GM12874 (cell line): ENCODE measurements at regions not wholly inside any gene's neighbourhood (a gene's known extent, or its start where the extent isn't known, plus 50 kb on each side); places are given as distances from the start of the nearest gene placed in this dataset.

ENCODE experiments used
- TF ChIP-seq, protein P1 (sequence below): IDR thresholded peaks from 2 replicates; pipeline ENCODE4 v1.5.1; 2011; ENCODE audit warnings: low read depth, mild to moderate bottlenecking, control low read depth, low read length, moderate library complexity; ENCODE audit not compliant: insufficient read depth

DNA sequence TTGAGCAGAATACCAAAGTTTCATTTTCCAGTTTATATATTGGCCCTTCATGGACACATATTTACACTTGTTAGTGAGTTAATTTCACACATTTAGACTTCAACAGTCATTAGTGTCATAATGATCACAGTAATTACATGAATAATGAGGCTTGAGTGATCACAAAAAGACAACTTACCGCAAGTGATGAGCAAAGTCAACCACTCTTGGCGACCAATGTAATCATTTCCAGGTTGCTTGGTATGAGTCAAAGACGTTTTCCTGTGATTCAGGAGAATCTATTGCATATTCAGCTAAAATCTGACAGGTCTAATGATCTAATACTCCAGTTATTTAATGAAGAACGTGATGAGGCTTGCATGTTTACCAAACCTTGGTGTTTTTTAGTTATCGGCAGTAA lies 407.9 kb upstream of the TENM3 start:
- TF ChIP-seq, protein P1, sequence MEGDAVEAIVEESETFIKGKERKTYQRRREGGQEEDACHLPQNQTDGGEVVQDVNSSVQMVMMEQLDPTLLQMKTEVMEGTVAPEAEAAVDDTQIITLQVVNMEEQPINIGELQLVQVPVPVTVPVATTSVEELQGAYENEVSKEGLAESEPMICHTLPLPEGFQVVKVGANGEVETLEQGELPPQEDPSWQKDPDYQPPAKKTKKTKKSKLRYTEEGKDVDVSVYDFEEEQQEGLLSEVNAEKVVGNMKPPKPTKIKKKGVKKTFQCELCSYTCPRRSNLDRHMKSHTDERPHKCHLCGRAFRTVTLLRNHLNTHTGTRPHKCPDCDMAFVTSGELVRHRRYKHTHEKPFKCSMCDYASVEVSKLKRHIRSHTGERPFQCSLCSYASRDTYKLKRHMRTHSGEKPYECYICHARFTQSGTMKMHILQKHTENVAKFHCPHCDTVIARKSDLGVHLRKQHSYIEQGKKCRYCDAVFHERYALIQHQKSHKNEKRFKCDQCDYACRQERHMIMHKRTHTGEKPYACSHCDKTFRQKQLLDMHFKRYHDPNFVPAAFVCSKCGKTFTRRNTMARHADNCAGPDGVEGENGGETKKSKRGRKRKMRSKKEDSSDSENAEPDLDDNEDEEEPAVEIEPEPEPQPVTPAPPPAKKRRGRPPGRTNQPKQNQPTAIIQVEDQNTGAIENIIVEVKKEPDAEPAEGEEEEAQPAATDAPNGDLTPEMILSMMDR, result no peak

DNA sequence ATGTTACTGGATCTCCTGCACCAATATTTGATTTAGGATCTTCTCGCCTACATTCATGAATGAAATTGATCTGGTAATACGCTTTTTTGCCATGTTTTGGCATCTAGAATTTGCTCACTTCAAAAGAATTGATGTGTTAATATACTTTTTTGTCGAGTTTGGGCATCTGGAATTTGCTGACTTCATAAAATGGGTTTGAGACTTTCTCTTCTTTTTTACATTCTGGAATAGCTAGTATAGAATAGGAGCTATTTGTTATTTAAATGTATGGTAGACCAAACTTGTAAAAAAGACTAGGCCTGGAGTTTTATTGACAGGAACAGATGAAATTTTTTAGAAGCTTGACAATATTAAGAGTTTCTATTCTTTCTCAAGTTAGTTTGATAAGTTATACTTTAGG lies 404.9 kb upstream of the TENM3 start:
- TF ChIP-seq, protein P1, result no peak

DNA sequence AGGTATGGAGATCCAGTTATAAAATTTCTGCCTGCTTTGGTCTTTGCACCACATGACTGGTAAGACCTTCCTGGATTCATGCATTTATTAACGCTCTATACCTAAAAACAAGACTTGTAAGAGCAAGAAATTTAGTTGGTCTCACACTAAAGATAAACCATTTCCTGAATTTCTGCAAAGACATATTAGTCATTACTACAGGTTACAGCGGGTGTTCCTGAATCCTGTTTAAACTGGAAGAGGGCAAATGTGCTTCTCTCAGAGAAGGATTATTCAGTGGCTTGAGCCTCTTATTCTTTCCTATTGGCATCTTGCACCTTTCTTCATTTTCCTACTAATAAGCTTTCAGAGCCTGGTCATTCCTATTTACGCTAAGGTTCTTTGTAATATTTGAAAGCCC lies 397.6 kb upstream of the TENM3 start:
- TF ChIP-seq, protein P1, result no peak

DNA sequence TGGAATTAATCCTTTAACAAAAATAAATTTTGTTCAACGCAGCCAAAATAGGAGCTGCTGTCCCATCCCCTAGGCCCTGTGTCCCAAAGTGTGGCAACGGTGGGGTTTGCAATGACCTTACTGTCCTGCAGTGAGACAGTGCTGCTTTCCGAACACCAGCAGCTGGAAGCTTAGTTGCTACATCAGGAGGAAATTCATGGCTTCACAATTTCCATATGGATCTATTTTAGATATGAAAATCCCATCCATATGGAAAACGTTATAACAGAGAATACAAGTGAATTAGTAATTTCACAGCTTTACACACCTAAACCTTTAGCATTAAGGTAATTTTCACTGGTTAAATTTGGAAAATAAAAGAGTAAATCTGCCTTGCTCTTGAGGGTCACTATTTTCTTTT lies 396.3 kb upstream of the TENM3 start:
- TF ChIP-seq, protein P1, result no peak

DNA sequence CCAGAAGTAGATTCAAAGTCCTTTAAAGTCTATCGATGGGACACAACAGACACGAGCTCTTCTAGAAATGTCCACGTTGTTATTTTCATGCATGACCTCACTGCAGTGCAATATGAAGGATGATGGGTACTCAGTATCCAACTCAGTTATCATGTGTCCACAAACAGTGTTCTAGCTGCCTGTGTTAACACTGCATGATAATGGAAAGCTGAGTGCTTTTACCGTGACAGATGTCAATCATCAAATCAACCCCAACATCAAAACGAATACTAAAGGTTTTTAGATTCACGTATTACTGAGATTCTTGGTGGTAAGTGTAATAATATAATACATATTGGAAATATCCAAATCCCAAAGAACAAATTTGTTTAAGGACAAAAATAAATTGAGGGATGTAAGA lies 394.8 kb upstream of the TENM3 start:
- TF ChIP-seq, protein P1, result no peak

DNA sequence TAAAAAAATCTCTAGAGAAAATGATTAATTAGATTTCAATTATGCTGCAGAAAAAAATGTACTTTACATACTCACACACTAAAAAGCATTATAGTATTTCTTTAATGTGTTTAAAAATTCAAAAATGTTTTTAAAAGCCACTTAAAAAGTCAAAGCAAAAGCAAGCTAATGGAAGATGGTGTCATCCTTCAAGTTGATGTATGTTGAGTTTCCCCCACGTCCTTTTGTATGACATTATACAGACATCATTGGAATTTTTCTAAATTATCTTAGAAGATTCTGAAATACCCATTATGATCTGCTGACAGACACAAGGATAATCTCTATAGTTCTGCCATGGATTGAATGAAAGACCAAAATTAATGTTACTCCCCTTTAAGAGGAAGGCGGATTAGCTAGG lies 393.7 kb upstream of the TENM3 start:
- TF ChIP-seq, protein P1, result no peak

DNA sequence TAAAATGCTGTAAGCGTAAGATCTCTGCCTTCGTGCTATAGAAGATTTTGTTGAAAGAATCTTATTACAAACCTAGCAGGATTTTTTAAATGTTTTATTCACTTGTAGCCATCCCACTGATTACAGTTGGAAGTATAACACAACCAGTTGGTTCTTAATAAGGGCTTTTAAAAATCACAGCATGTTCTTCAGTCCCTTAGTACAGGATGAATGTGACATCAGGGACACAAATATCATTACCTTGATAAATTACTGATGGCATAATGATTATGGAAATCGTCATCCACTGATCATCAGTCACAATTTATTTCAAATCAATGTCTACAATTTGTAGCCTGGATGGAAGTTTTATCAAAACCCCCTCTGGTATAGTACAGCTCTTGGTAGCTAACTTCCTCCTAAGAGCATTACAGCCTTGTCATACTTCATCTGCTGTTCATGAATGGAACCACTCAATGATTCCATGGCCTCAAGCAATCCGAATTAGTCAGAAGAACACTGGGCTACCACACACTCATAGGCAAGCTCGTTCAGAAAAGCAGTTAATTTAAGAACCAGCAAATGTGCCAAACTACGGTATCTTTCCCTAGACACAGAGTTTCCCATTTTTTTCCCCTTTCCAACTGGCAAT lies 389.2 kb upstream of the TENM3 start:
- TF ChIP-seq, protein P1, result no peak
